ENCODE measurements at regions not wholly inside any gene's neighbourhood (a gene's known extent, or its start where the extent isn't known, plus 50 kb on each side); places are given as distances from the start of the nearest gene placed in this dataset.

- no peaks in the 10 kb centered on the region for H3K27me3 ChIP-seq (ENCODE audit: control insufficient read depth in 2 of 2, insufficient read depth in 2 of 2, low read length in 2 of 2)
- H3K4me3 Mint-ChIP-seq, result no peak overlapping the region
- no peaks in the 10 kb centered on the region for H3K4me1 ChIP-seq (ENCODE audit: control insufficient read depth in 1 of 2, insufficient read depth in 2 of 2, low read length in 2 of 2)
- no peaks in the 10 kb centered on the region for H3K79me2 ChIP-seq (ENCODE audit: insufficient read depth, low read length)
- H3K9me3 ChIP-seq (replicated peaks in 1 of 2; ENCODE audit: control insufficient read depth in 1 of 2, insufficient read depth in 1 of 2, low read length in 2 of 2), result no peaks in the 10 kb centered on the region
- no peak for DNase-seq
- no peak overlapping the region for H3K4me3 ChIP-seq (replicated peaks in 1 of 3; ENCODE audit: low read depth in 2 of 3, low read length in 3 of 3)
- no peaks in the 10 kb centered on the region for H3K36me3 Mint-ChIP-seq
- intact Hi-C loops (cut with micrococcal nuclease), result no loop called here
- peaks cover 0 to 6% (median 4%) of the 10 kb centered on the region in 7 donors for H3K9me3 Mint-ChIP-seq
- no peak overlapping the region for H2AFZ ChIP-seq (ENCODE audit: insufficient read depth, low read depth, low read length, poor library complexity, severe bottlenecking)
- no peak overlapping the region for H3K9ac ChIP-seq (ENCODE audit: insufficient read depth, low read length, poor library complexity, severe bottlenecking)
- no peaks in the 10 kb centered on the region for H3K4me1 Mint-ChIP-seq
- H3K27ac Mint-ChIP-seq, result no peak overlapping the region
- H4K20me1 ChIP-seq (ENCODE audit: insufficient read depth, low read length), result no peaks in the 10 kb centered on the region
- H3K27ac ChIP-seq (ENCODE audit: low read depth in 1 of 2, low read length in 2 of 2), result no peak overlapping the region
- WGBS (ENCODE audit: insufficient coverage), result 100% methylated on average over 2 of the region's 5 CpGs
- peaks cover 0 to 4% (median 0%) of the 10 kb centered on the region in 3 donors for H3K27me3 Mint-ChIP-seq (ENCODE audit: low read depth in 3 of 3)
- TF ChIP-seq CTCF (IDR thresholded peaks at IDR 0.05), result no peak
- no peaks in the 10 kb centered on the region for H3K36me3 ChIP-seq (replicated peaks in 1 of 2; ENCODE audit: control insufficient read depth in 1 of 2, insufficient read depth in 2 of 2, low read length in 2 of 2)
- H3K4me2 ChIP-seq (replicated peaks; ENCODE audit: extremely low read depth, low read length, poor library complexity, severe bottlenecking), result no peak overlapping the region
Measured at GRCh38 chr4:138555108-138555507, 313.0 kb upstream of the SLC7A11 start.

GRCh38 chr4:138553001-138553845, 311.1 kb upstream of the SLC7A11 start:
- 95% methylated on average over 31 of the region's 49 CpGs for WGBS (ENCODE audit: insufficient coverage)
- peaks cover 0 to 4% (median 0%) of the 10 kb centered on the region in 3 donors for H3K27me3 Mint-ChIP-seq (ENCODE audit: low read depth in 3 of 3)
- Histone ChIP-seq H3K79me2 (ENCODE audit: insufficient read depth, low read length) (no peaks in the 10 kb centered on the region), H3K4me3 (replicated peaks in 1 of 3; ENCODE audit: low read depth in 2 of 3, low read length in 3 of 3) (no peak overlapping the region), H3K4me1 (ENCODE audit: control insufficient read depth in 1 of 2, insufficient read depth in 2 of 2, low read length in 2 of 2) (no peaks in the 10 kb centered on the region), H2AFZ (ENCODE audit: insufficient read depth, low read depth, low read length, poor library complexity, severe bottlenecking) (no peak overlapping the region), H4K20me1 (ENCODE audit: insufficient read depth, low read length) (no peaks in the 10 kb centered on the region), H3K27me3 (ENCODE audit: control insufficient read depth in 2 of 2, insufficient read depth in 2 of 2, low read length in 2 of 2) (no peaks in the 10 kb centered on the region), H3K36me3 (replicated peaks in 1 of 2; ENCODE audit: control insufficient read depth in 1 of 2, insufficient read depth in 2 of 2, low read length in 2 of 2) (no peaks in the 10 kb centered on the region), H3K9ac (ENCODE audit: insufficient read depth, low read length, poor library complexity, severe bottlenecking) (no peak overlapping the region), H3K4me2 (replicated peaks; ENCODE audit: extremely low read depth, low read length, poor library complexity, severe bottlenecking) (no peak overlapping the region), H3K9me3 (replicated peaks in 1 of 2; ENCODE audit: control insufficient read depth in 1 of 2, insufficient read depth in 1 of 2, low read length in 2 of 2) (no peaks in the 10 kb centered on the region), H3K27ac (ENCODE audit: low read depth in 1 of 2, low read length in 2 of 2) (no peak overlapping the region)
- DNase-seq, result no peak
- no peak for TF ChIP-seq CTCF (IDR thresholded peaks at IDR 0.05)
- no peak overlapping the region for H3K27ac Mint-ChIP-seq
- no peaks in the 10 kb centered on the region for H3K4me1 Mint-ChIP-seq
- no peak overlapping the region for H3K4me3 Mint-ChIP-seq
- intact Hi-C loops (cut with micrococcal nuclease), result no loop called here
- no peaks in the 10 kb centered on the region for H3K36me3 Mint-ChIP-seq
- H3K9me3 Mint-ChIP-seq, result peaks cover 0 to 6% (median 4%) of the 10 kb centered on the region in 7 donors

Data from CD14-positive monocyte (primary cell).